NCI-H128 (cell line): ENCODE measurements at regions not wholly inside any gene's neighbourhood (a gene's known extent, or its start where the extent isn't known, plus 50 kb on each side); places are given as distances from the start of the nearest gene placed in this dataset.
A peak's percentile ranks its signal among the peaks of the same experiment; 100 is the strongest.
"Not testable (repeated sequence)": the region's sequence is repeated elsewhere in the genome, so short reads cannot be mapped to it uniquely, and the experiment has no call there.

Experiments used
- DNase-seq: peaks from one replicate; lab custom pipeline; 2025; ENCODE audit not compliant: unreplicated experiment; lab: John Stamatoyannopoulos, UW

DNA sequence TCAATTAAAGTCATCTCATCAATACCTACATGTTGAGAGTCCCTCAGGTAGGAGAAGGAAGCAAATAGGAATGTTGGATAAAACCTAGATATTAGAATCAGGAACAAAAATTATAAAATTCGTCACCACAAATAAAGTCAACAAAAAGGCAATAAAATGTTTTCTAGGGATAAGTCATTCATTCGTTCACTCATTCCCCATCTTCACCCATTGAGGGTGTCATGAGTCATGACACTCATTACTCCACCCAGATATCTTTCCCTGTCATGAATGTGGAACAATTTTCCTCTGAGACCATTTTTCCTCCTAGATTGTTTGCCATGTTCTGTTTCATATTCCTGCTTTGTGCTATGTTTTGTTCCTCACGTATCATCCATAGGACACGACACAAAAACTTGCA lies 50.9 kb upstream of the OLIG3 start:
- DNase-seq = no peak

DNA sequence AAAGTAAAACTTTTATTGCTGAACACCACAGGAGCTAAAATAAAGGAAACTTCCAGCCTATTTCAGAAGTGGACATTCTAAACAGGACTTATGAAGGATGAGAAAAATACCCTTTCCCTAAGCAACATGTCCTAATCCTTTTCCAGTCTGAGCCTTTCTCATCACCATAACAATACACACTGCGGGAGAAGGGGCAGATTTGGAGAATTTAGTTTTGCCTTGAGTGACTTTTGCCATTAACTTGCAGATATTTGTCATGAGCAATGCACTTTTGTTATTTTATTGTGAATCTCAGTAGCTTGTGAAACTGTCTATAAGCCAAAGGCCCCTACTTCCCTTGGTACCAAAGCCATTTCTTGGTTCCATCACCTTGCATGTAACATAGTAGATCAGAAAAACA lies 53.0 kb upstream of the OLIG3 start:
- no peak for DNase-seq

- no peak for DNase-seq
These were observed 53.4 kb upstream of the OLIG3 start for GRCh38 chr6:137547601-137548000.

DNA sequence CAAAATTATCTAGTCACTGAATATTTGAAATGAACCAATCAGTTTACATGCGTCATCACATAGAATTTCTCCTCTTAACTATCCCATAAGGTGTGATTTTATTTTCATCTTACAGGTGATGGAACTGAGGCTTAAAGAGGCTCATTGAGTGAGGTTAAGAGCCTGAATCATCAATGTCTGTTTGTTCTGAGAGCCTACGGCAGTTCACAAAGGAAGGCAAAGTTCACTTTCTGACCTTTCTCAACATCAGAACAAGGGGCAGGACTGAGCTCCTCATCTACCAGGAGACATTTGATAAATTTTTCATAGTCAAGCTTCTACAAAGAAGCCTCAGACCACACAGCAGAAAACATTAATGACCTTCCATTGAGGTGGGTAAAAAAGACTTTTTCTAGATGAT lies 54.9 kb upstream of the OLIG3 start:
- DNase-seq = no peak

DNA sequence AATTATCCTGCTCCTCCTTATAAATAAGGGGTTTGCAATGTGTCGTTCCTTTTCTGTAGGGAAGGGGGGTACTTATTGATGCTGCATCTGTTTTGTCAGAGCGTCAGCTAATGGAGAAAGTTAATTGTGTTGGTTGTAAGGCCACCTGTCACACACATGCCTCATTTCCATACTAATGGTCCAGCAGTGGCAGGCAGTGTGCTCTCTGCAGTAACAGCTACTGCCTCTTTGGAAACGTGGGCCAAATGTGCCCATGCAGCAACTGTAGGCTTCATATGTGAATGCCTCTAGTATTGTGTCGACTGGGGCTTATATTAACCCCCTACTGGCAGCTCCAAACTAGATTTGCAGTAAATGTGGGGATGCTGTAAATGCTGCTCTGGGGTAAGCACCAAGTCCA lies 56.3 kb upstream of the OLIG3 start:
- DNase-seq = no peak

DNA sequence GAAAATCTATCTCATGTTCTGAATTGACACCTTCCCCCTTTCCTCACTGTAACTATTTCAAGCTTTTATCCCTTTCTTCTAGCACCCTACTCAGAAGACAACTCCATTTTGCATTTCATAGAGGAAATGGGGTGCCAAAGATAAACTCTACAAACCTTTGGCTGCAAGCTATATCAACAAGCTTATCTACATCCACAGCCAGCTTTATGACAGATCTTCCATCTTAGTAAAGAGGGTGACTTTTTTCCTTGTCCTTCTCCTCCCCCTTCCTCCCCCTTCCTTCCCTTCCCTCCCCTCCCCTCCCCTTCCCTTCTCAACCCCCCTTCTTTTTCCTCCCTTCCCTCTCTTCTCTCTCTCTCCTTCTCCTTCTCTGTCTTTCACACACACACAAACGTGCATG lies 58.0 kb upstream of the OLIG3 start:
- DNase-seq = no peak

- DNase-seq = no peak
These were observed 58.6 kb upstream of the OLIG3 start for GRCh38 chr6:137552809-137553208.

DNA sequence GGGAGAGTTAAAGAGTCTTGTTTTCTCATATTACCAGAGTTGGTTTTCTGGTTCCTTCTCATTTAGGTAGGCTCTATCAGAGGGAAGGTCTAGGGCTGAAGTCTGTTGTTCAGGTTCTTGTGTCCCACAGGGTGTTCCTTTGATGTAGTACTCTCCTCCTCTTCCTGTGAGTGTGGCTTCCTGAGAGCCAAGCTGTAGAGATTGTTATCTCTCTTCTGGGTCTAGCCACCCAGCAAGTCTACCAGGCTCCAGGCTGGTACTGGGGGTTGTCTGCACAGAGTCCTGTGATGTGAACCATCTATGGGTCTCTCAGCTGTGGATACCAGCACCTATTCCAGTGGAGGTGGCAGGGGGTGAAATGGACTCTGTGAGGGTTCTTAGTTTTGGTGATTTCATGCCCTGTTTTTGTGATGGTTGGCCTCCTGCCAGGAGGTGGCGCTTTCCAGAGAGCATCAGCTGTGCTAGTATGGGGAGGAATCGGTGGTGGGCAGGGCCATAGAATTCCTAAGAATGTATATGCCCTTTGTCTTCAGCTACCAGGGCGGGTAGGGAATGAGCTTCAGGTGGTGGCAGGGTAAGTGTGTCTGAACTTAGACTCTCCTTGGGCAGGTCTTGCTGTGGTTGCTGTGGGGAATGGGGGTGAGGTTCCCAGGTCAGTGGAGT lies 65.5 kb upstream of the OLIG3 start:
- DNase-seq = not testable (repeated sequence)

DNA sequence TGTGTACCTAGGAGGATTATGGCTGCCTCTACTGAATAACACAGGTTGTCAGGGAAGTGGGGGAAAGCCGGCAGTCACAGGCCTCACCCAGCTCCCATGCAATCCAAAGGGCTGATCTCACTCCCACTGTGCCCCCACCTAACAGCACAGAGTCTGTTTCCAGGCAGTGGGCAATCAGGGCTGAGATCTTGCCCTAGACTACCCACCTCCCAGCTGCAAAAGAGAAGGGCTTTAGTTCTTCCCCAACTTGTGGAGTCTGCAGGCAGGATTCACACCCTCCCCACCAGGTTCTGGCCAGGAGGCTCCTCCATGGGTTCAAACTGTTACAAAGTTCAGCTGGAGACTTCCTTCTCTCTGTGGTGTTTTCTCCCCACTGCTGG lies 66.0 kb upstream of the OLIG3 start:
- DNase-seq = no peak

- DNase-seq = no peak
These were observed 73.9 kb upstream of the OLIG3 start for GRCh38 chr6:137568067-137568466.

- peak; percentile 79 for DNase-seq
These were observed 76.2 kb upstream of the OLIG3 start for GRCh38 chr6:137570393-137570792.

GRCh38 chr6:137571854-137572253 lies 77.7 kb upstream of the OLIG3 start:
- DNase-seq = no peak

DNA sequence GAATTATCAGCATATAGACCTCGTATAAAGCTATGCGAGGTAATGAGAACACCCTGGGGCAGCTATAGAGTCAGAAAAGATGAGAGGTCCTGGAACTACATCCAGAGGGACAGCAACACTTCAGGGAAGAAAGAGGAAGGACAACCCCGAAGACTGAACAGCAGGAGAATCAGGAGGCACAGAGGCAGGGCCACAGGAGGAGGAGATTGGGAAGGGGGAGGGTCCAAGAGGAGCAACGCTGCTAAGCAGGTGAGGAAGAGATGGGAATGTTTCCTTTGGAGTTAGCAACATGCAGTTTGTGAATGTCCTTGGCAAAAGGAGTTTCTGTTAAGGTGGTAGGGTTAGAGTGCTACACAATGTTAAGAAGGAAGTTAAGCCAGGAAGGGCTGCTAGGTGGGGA lies 79.5 kb upstream of the OLIG3 start:
- DNase-seq = no peak

DNA sequence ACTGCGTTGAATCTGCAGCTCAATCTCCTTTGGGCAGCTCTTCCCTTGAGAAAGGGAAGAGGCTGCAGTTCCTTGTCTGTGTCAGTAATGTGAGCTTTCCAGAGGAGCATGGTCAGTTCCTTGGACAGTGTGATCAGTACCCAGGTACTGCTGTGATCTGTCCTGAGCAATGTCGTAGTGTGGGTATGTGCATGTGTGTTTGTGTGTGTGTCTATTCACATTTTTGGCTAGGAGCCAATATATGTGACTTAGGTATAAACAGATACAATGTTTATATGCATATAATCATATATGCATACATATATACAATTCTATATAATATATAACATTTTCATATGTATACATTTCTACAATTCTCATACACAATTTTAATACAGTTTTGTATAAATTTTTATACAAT lies 85.4 kb upstream of the OLIG3 start:
- no peak for DNase-seq

DNA sequence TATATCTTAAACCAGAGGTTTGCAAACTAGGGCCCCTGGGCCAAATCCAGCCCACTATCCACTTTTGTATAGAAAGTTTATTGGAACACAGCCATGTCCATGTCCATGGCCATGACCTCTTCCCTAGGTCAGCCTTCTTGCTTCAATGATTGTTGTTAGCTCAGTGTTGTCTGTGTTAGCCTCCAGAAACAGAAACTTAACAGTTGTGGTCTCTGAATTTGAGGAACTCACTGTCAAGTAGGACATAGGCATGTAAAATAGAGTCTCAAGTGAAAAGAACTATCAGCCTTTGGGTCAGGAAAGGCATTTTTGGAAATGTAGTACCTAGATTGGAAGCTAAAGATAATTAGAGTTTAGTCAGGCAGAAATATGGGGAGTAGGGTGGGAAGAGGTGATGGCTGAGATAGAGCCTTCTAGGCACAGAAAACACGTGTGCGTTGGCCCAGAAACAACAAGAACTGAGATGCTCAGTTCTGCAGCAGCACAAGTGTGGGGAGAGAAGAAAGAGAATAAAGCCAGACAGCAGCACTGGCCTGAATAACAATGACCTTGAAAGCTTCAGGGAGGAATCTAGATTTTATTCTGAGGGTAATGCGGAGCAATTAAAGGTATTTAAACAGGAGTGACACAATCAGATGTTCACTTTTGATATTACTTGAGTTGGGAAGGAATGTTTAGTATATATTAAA lies 87.0 kb upstream of the OLIG3 start:
- no peak for DNase-seq

GRCh38 chr6:137583519-137583918 lies 89.3 kb upstream of the OLIG3 start:
- DNase-seq = not testable (repeated sequence)

DNA sequence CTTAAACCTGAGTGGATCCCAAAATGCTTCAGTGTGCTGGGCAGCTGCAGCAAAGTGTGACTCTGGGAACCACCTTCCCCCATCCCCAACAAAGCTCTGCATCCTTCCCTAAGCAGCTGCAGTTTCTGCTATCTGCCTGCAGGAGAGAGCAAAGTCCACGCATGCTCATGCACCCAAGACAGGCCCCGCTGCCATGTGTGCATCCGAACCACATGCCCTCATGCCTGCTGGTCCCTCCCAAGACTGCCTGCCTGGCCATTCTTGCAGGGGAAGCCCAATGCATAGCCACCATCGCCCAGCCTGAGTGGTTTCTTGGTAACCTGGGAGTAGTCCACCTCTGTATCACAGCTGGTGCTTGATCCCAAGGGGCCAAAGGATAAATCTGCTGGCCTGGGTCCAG lies 94.3 kb upstream of the OLIG3 start:
- DNase-seq = no peak

DNA sequence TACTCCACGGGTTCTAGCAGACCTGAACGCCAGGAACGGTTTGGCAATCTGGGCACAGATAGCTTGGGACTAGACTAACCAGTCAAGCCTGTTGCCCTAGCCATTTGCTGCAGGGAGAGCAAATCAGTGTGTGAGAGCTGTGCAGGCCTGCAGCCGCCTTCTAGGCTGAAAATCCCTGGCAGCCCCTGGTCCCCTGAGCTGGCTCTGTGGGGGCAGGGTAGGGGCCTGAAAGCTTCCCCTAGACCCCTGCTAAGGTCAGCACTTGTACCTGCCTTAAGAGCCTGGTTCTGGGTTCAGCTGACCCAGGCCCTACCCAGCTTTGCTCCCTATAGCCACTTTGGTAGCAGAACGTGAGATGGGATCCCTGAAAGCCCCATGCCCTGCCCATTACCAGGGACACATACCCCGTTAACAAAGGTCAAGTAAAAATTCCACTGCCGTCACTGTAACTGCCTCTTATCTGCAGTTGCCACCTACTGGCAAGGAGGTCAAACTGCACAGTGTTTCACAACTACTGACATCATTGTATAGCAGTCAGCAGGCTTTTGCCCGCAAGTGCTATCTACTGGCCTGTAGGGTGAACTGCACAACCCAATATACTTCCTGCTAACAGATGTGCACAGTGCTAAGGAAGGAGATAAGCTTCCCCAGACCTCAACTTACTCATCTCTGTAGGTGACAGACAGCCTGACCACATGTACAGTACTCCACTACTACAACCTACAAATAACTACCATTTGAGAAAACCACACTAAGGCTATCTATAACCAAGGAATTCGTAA lies 95.1 kb upstream of the OLIG3 start:
- no peak for DNase-seq

GRCh38 chr6:137590684-137591083 lies 96.5 kb upstream of the OLIG3 start:
- DNase-seq = no peak

DNA sequence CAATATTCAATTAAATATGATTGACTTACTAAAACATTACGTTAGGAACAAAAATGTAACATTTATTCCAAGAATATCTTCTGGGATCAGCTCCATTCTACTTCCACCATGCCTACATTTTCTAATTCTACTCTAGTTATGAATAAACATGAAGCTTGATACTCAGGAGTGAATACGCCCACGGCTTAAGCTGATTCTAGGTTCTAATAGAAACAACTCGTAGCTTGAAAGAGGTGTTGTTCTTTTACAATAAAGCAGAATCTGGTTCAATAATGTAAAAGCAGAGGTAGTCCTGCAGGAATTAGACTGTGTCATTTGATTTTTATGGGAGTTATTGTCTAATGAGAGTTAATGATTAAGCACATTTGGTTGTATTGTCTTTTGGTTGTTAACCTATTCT lies 107.3 kb upstream of the OLIG3 start:
- no peak for DNase-seq

GRCh38 chr6:137602313-137603197 lies 108.4 kb upstream of the OLIG3 start:
- DNase-seq = no peak
